Stimulated activated CD8-positive, alpha-beta memory T cell treated with anti-CD3 and anti-CD28 coated beads, Interleukin-7, amount 100 ng/mL, for 48 hours (primary cell): ENCODE measurements at regions not wholly inside any gene's neighbourhood (a gene's known extent, or its start where the extent isn't known, plus 50 kb on each side); places are given as distances from the start of the nearest gene placed in this dataset.

Source experiments
- DNase-seq, 2 donors: peaks; one replicate each; pipeline ENCODE4 v3.0.0-alpha.2; 2020; ENCODE audit warnings: low read depth in 1 of 2; ENCODE audit errors: extremely low read depth in 1 of 2

DNA sequence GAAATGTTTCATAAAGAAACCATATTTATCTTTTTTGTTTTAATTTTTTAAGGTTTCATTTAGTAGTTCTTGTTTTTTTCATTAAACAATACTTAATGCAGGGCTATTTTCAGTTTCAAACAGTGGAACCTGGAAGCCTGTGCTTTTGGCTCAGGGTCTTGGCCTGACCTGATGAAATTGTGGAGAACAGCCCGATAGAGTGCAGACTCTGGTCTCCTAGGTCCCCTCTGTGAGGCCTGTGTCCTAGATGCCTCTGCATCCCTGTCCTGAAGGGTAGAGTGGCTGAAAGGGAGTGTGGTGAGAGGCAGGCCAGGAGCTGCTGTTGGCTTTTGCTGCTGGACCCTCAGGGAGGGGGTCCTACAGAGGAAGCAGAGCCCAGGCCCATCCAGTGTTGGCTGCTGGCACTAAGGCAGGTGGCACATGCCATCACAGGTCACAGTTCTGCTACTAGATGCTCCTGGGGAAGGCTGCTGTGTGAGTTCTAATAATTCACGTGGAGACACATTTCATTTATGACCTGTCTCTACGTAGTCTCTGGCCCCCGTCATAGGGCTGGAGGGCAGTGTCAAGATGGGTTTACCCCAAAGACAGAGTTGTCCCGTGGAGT is 201.0 kb upstream of the COPS8 start:
- DNase-seq, result no peak

DNA sequence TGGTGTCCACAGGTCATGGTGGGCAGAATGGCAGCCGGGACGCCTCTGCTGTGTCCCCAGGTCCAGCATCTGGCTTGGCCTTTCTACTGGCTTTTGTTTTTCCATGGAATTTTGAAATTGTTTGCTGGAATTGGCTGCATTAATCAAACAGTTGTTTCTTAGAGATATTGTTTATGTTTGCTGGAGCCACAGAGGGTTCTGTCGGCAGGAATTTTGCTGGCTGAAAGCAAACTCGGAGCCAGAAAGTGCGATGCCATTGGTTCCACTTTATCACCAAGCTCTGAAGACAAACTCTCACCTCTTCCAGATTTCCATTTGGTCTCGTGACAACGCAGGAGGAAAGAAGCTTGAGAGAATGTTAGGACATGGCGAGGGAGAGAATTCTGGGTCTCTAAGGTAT is 199.2 kb upstream of the COPS8 start:
- no peak for DNase-seq

- DNase-seq, result no peak
Observed at GRCh38 chr2:236887531-236887930, 198.2 kb upstream of the COPS8 start.

DNA sequence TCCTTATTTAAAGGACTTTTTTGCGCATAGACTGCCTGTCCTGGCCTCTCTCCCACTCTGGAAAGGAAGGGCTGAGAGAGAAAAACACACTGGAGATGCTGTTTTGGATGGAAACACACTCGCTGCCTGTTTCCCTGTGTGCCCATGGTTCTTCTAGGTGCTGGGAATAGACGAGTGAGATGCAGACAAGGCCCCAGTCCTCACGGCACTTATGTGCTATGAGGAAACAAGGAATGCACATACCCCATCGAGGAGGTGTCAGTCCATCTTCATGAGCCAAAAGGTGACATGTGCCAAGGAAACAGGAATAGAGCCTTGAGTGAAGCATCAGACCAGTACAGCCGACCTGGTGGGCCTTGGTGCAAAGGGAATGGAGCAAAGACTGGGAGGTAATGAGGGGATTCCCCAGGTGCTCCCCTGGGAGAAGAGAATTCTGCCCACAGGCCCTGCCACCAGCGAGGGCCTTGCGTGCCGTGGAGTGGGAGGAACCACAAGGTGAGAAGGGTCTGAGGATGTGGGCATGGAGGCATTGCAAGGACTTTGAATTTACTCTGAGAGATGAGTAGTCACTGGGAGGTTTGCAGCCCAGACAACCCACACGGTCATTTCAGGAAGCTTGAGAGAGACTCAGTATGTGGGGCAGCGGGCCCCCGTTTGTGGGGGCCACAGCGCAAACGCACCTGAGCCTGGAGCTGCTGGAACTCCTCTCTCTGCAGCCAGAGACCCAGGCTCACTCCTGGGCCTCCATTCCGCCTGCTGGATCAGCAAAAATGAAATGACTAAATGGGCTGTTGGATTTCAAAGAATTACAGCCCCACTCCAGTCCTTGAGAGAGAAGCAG is 197.5 kb upstream of the COPS8 start:
- no peak for DNase-seq

GRCh38 chr2:236888794-236889780 is 196.6 kb upstream of the COPS8 start:
- no peak for DNase-seq

GRCh38 chr2:236889791-236890704 is 195.6 kb upstream of the COPS8 start:
- DNase-seq, result no peak

- no peak for DNase-seq
Observed at GRCh38 chr2:236892721-236893120, 193.0 kb upstream of the COPS8 start.

DNA sequence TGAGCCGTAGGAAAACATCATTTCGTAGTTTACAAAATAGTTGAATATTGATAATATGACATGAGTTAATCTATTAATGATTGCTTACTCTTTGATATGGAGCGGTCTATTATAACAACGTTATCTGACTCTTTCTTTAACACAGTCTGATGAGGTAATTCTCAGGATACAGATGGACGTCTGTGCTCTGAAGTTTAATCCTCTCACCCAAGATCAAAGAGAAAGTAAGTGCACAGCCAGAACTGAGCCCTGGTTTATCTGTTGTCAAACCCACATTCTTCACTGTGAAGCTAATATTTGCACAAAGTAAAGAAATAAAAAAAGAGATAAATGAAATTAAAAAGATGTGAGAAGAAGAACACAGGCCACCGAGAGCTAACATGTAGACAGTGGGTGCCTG is 190.9 kb upstream of the COPS8 start:
- DNase-seq, result no peak

DNA sequence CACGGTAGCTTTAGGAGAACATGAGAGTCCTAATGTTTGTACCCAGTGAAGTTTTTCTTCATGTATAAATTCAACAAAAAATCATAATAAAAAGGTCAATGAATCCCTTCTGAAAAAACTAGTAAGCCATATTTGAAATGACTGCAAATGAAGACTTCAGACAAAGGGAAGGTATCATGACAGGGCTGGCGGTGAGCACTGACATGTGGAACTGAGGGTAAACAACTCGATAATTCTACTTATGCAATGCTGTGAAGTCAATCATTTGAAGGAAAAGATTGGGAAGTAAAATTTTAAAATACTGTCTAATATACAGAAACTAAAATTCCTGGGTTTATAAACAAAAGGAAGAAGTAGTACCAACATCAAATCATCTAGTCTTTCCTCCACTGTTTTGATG is 190.2 kb upstream of the COPS8 start:
- DNase-seq, result no peak

- no peak for DNase-seq
Observed at GRCh38 chr2:236896688-236897087, 189.0 kb upstream of the COPS8 start.

DNA sequence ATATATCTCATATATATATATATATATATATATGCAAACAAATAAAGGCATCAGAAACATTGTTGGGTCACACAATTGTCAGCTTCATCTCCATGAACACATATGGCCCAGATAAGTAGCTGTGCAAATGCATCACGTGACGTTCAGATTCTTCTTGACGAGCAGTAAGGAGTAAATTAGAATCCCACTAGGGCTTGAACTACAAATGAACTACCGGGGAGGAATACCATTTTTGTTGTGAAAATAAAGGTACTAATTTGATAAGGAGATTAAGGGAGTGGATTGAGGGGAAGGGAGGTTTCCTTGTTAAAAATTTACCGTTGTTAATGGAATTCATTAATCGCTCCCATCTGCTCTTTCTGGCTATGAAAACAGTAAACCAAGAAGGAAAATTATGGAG is 186.5 kb upstream of the COPS8 start:
- no peak for DNase-seq

DNA sequence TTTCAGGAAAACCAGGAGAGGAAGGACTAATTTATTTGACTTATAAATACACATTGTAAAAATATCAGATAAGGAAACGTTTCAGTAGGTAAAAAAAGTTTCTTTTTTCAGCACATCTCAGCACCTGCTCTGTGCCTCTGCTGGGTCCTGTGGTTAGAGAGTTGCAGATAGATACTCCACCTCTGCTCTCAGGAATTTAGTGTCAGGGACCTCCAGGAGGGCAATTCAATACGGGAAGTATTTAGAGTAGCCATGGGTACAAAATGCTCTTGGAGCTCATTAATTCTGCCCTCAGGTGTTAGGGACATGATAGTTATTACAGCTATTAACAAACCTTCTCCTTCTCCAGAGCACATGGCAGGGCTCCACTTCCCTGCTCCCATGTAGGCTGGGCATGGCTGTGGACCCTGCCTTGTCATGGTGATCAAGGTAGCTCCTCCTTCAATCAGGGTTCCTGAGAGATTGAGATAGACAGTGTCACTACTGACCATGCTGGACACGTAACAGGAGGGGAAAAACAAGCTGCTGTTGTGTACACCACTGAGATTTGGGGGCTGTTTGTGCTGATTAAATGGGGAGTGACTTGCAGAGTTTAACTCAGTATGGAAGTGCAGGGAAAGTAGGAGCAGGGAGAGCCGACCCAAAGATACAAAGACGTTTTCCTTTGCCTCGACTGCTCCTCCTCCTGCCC is 185.6 kb upstream of the COPS8 start:
- DNase-seq, result no peak

DNA sequence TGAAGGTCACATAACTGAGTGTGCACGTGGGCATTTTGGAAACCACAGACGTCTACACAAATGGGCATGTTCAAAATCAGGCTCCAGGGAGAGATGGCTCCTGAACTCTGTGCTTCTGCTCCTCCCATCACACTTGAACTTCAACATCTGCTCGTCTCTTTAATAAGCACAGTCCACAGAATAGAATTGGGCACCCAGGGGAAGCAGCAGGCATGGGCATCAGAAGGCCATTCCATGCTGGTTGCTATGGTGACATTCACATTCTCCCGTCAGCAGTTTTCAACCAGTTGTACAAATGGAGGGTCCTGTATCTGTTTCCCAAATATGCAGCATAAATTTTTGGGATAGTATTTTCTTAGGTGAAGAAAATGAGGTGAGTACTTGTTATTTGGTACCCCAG is 183.7 kb upstream of the COPS8 start:
- DNase-seq, result no peak

DNA sequence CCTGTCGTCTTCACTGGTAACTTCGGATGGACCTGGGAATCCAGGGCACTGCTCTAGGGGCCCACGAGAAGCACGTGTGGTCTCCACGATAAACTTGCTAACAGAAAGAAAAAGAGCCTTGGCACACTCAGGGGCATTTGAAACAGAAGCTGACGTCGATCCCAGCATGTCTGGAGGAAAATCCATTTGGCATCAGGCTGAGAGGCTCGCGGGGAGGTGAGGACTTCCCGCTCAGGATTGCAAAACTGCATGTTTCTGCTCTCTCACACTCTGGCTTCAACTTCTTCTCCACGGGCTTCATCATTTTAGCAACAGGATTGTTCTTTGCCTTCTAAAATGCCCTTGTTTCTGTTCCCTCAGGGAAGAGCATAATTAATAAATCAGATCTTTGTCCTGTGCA is 181.7 kb upstream of the COPS8 start:
- DNase-seq, result no peak

DNA sequence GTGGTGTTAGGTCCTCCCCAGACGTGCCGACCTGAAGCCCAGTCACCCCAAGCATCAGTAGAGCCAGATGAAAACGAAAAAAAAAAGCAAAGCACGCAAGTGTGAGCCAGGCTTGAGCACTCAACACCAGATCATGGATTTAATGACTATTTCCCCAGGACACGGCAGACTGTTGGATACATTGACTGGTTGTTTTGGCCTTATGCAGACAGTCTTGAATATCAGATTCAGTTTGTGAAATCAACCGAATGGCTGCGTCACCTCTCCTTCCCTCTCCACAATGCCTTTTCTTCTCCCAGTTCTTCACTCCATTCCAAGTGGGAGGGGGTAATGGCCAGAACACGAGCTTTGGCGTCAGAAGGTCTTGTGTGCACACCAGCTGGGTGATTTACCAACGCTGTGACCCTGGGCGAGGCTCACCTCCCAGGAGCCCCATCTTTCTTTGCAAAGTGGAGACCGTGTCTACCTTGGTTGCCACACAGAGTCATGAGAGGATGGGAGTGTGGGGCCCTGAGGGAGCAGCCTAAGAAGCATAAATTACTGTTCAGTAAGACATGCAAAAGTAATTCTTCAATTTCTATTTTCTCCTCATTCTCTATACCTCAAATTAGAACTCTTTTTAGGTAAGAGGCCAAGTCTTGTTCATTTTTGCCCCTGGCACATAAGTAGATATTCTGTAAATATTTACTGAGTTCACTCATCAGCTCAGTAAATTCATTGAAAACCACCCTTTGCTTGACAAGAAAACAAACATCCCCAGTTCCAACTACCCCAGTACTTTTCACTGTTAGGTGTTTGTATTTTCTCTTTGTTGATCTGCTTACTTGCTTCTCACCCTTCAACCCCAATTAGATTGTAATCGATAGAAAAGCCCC is 181.1 kb upstream of the COPS8 start:
- no peak for DNase-seq

GRCh38 chr2:236905976-236906375 is 179.7 kb upstream of the COPS8 start:
- DNase-seq, result no peak

GRCh38 chr2:236908439-236909192 is 177.1 kb upstream of the COPS8 start:
- no peak for DNase-seq

DNA sequence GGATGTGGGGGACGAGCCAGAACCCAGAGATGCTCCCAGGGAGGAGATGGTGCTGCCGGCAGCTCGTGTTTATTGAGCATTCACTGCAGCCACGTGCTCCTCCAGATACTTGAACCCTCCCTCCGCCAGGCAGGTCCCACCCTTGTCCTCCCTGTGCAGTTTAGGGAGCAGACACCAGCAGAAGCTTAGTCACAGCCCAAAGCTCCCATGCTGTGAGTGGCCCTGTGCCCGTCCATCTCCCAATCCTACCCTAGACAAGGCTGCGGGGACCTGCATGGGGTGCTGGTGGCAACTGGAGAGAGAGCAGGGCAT is 176.5 kb upstream of the COPS8 start:
- DNase-seq, result no peak
